Sigmoid colon (tissue), 6 donors: ENCODE measurements at regions not wholly inside any gene's neighbourhood (a gene's known extent, or its start where the extent isn't known, plus 50 kb on each side); places are given as distances from the start of the nearest gene placed in this dataset.

Source experiments
- DNase-seq: peaks from one replicate; pipeline ENCODE4 v3.0.0-alpha.2; 2019
- H3K27ac ChIP-seq, 4 donors: fragments of 200-600 bp; sonication (generic); one replicate each; pipeline ENCODE4 v1.5.1; 2016 to 2019; ENCODE audit warnings: mild to moderate bottlenecking in 1 of 4
- H3K27me3 ChIP-seq, 3 donors: fragments of 200-600 bp; sonication (generic); one replicate each; pipeline ENCODE4 v1.5.1; 2019; ENCODE audit warnings: mild to moderate bottlenecking in 1 of 3
- H3K36me3 ChIP-seq, 4 donors: fragments of 200-600 bp; sonication (generic); one replicate each; pipeline ENCODE4 v1.5.1; 2016 to 2019
- H3K4me1 ChIP-seq, 4 donors: fragments of 200-600 bp; sonication (generic); one replicate each; pipeline ENCODE4 v1.5.1; 2017 to 2019
- H3K4me3 ChIP-seq, 4 donors: fragments of 200-600 bp; sonication (generic); one replicate each; pipeline ENCODE4 v1.5.1; 2017 to 2019; ENCODE audit warnings: mild to moderate bottlenecking in 2 of 4, moderate library complexity in 1 of 4
- H3K9me3 ChIP-seq, 4 donors: fragments of 200-600 bp in 3 of 4; sonication (generic) in 3 of 4; one replicate each; pipeline versions ENCODE4 v1.5.1 to v1.6.1; 2013 to 2019
- CTCF ChIP-seq, 4 experiments: fragments of 450-650 bp in 3 of 4; fragments of 200-600 bp in 1 of 4; IDR thresholded peaks; one replicate each; pipeline ENCODE4 v1.5.1; 2016 to 2019; ENCODE audit warnings: antibody characterized with exemption in 4 of 4, mild to moderate bottlenecking in 3 of 4, moderate library complexity in 2 of 4
- EP300 ChIP-seq, 4 donors: sonication (generic); formaldehyde crosslinking; IDR thresholded peaks; one replicate each; pipeline ENCODE4 v1.6.1; 2017; ENCODE audit warnings: antibody characterized with exemption in 4 of 4
- POLR2A ChIP-seq, 2 donors: fragments of 450-650 bp; IDR thresholded peaks; one replicate each; pipeline ENCODE4 v1.6.1; 2016; ENCODE audit warnings: antibody characterized with exemption in 2 of 2, mild to moderate bottlenecking in 2 of 2, moderate library complexity in 2 of 2
- POLR2AphosphoS5 ChIP-seq, 4 donors: sonication (generic); formaldehyde crosslinking; IDR thresholded peaks; one replicate each; pipeline ENCODE4 v1.6.1; 2017; ENCODE audit warnings: antibody characterized with exemption in 4 of 4
- WGBS, 2 donors: extraction: QIAGEN DNeasy Blood & Tissue Kit; methylation state at CpG; one replicate each; pipeline ENCODE4 v1.1.7; 2013; 5-methylcytosine and 5-hydroxymethylcytosine counted together
- intact Hi-C: fragments of 100-400 bp; cut with DNase I; formaldehyde crosslinking; loops from one replicate; pipeline ENCODE4 v1.15.1; 2023
- donor health status: healthy with polysubstance abuse.
- donor health status: healthy.

DNA sequence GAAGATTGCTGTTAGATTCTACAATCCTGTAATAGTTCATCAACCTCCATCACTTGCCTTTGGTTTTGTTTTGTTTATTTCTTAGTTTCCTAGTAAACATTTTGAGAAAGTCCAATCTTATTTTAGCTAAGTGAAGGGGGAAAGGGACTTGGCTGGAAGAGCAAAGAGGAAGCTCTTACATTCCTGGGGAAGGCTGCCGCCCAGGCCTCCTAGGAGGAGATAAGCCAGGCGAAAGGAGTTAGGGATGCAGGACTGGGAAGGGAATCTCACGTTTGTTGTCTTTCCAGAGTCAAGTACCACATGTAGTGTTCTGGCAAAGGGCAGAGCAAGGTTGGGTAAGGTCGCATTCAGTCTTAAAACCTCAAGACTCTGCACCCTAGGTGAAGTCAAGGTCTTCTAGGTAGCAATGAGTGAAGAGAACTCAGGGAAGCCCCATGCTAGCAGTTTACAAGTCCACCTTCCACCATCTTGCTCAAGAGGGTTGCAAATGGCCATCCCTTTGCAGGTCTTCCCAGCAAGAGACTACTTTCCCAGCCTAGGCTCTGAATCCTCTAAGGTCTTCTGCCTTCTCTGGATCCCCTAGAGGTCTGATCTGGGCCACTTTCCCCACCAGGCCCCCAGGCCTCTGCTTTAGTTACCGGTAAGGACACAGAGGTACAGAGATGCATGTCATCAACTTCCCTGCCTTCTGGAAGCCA, 320.7 kb downstream of the CYP26B1 start:
- H3K27ac ChIP-seq: no peak overlapping the region
- H3K4me1 ChIP-seq: peaks cover 0 to 15% (median 15%) of the 10 kb centered on the region in 4 donors
- no peak for DNase-seq
- TF ChIP-seq POLR2AphosphoS5 (IDR thresholded peaks at IDR 0.05): no peak
- TF ChIP-seq EP300 (IDR thresholded peaks at IDR 0.05): no peak
- TF ChIP-seq CTCF (IDR thresholded peaks at IDR 0.05): no peak
- TF ChIP-seq POLR2A (IDR thresholded peaks at IDR 0.05): no peak
- H3K27me3 ChIP-seq: no peaks in the 10 kb centered on the region
- H3K4me3 ChIP-seq: no peak overlapping the region
- no peaks in the 10 kb centered on the region for H3K9me3 ChIP-seq
- intact Hi-C loops: no loop called here
- H3K36me3 ChIP-seq: no peaks in the 10 kb centered on the region
- 79 to 84% methylated on average over 5 of the region's 5 CpGs for WGBS, 2 donors

GRCh38 chr2:71826299-71826698, 321.4 kb downstream of the CYP26B1 start:
- intact Hi-C loops: no loop called here
- H3K27ac ChIP-seq: no peak overlapping the region
- WGBS, 2 donors: 17 to 71% methylated on average over 3 of the region's 3 CpGs

GRCh38 chr2:71824436-71824835, 323.2 kb downstream of the CYP26B1 start:
- Histone ChIP-seq H3K9me3 (no peaks in the 10 kb centered on the region), H3K4me1 (no peaks in the 10 kb centered on the region)
- WGBS, 2 donors: 92 to 96% methylated on average over 2 of the region's 2 CpGs

More at GRCh38 chr2:71826299-71826698, 321.4 kb downstream of the CYP26B1 start:
- H3K9me3 ChIP-seq: no peaks in the 10 kb centered on the region
- peaks cover 0 to 12% (median 11%) of the 10 kb centered on the region in 4 donors for H3K4me1 ChIP-seq
- no peak for TF ChIP-seq CTCF (IDR thresholded peaks at IDR 0.05)
- no peak for TF ChIP-seq EP300 (IDR thresholded peaks at IDR 0.05)
- TF ChIP-seq POLR2A (IDR thresholded peaks at IDR 0.05): no peak
- no peak for TF ChIP-seq POLR2AphosphoS5 (IDR thresholded peaks at IDR 0.05)
- H3K36me3 ChIP-seq: no peaks in the 10 kb centered on the region
- no peak for DNase-seq
- H3K4me3 ChIP-seq: no peak overlapping the region
- H3K27me3 ChIP-seq: no peaks in the 10 kb centered on the region

GRCh38 chr2:71823526-71823925, 324.1 kb downstream of the CYP26B1 start:
- H3K36me3 ChIP-seq: no peaks in the 10 kb centered on the region
- intact Hi-C loops: no loop called here
- no peak overlapping the region for H3K27ac ChIP-seq
- H3K9me3 ChIP-seq: no peaks in the 10 kb centered on the region
- no peak overlapping the region for H3K4me3 ChIP-seq
- H3K27me3 ChIP-seq: no peaks in the 10 kb centered on the region
- no peak for DNase-seq
- no peaks in the 10 kb centered on the region for H3K4me1 ChIP-seq
- no peak for TF ChIP-seq EP300 (IDR thresholded peaks at IDR 0.05)
- TF ChIP-seq POLR2A (IDR thresholded peaks at IDR 0.05): no peak
- no peak for TF ChIP-seq CTCF (IDR thresholded peaks at IDR 0.05)
- no peak for TF ChIP-seq POLR2AphosphoS5 (IDR thresholded peaks at IDR 0.05)

More at GRCh38 chr2:71824436-71824835, 323.2 kb downstream of the CYP26B1 start:
- no peak for DNase-seq
- intact Hi-C loops: no loop called here
- TF ChIP-seq POLR2AphosphoS5 (IDR thresholded peaks at IDR 0.05): no peak
- TF ChIP-seq CTCF (IDR thresholded peaks at IDR 0.05): no peak
- no peak for TF ChIP-seq POLR2A (IDR thresholded peaks at IDR 0.05)
- no peak for TF ChIP-seq EP300 (IDR thresholded peaks at IDR 0.05)
- no peaks in the 10 kb centered on the region for H3K36me3 ChIP-seq
- H3K27me3 ChIP-seq: no peaks in the 10 kb centered on the region
- H3K27ac ChIP-seq: no peak overlapping the region
- H3K4me3 ChIP-seq: no peak overlapping the region

GRCh38 chr2:71822463-71822862, 325.2 kb downstream of the CYP26B1 start:
- Histone ChIP-seq H3K4me3 (no peak overlapping the region), H3K9me3 (no peaks in the 10 kb centered on the region), H3K27ac (no peak overlapping the region), H3K36me3 (no peaks in the 10 kb centered on the region), H3K27me3 (no peaks in the 10 kb centered on the region), H3K4me1 (no peaks in the 10 kb centered on the region)
- TF ChIP-seq POLR2AphosphoS5 (IDR thresholded peaks at IDR 0.05) (no peak), CTCF (IDR thresholded peaks at IDR 0.05) (no peak), EP300 (IDR thresholded peaks at IDR 0.05) (no peak), POLR2A (IDR thresholded peaks at IDR 0.05) (no peak)
- intact Hi-C loops: no loop called here
- no peak for DNase-seq
